OCI-LY1 (cell line): ENCODE measurements at regions not wholly inside any gene's neighbourhood (a gene's known extent, or its start where the extent isn't known, plus 50 kb on each side); places are given as distances from the start of the nearest gene placed in this dataset.

ENCODE experiments used
- H2AFZ ChIP-seq: fragments of 200-600 bp; sonication (generic), shearing (Covaris generic); 2 replicates; pipeline ENCODE4 v1.6.0; 2014; ENCODE audit warnings: antibody characterized with exemption, mild to moderate bottlenecking, low read length
- H3F3A ChIP-seq: fragments of 200-600 bp; sonication (generic), shearing (Covaris generic); 2 replicates; pipeline ENCODE4 v1.6.0; 2014; ENCODE audit warnings: mild to moderate bottlenecking, antibody characterized with exemption, low read length, moderate library complexity; ENCODE audit not compliant: insufficient read depth
- H3K27ac ChIP-seq: fragments of 200-600 bp; sonication (generic); 2 replicates; pipeline ENCODE4 v1.5.1; 2014; ENCODE audit warnings: low read length, mixed run types, mild to moderate bottlenecking, low read depth; ENCODE audit not compliant: poor library complexity, severe bottlenecking
- H3K27me3 ChIP-seq: fragments of 200-600 bp; sonication (generic); 2 replicates; pipeline ENCODE4 v1.6.0; 2014; ENCODE audit warnings: antibody characterized with exemption, mild to moderate bottlenecking, low read length, moderate library complexity; ENCODE audit not compliant: insufficient read depth
- H3K36me3 ChIP-seq: fragments of 200-600 bp; sonication (generic); 2 replicates; pipeline ENCODE4 v1.6.1; 2014; ENCODE audit warnings: mild to moderate bottlenecking, antibody characterized with exemption, low read length, moderate library complexity, mixed read lengths; ENCODE audit not compliant: insufficient read depth
- H3K4me1 ChIP-seq: fragments of 200-600 bp; sonication (generic); 2 replicates; pipeline ENCODE4 v1.5.1; 2014; ENCODE audit warnings: mild to moderate bottlenecking, low read length, moderate library complexity; ENCODE audit not compliant: insufficient read depth, severe bottlenecking
- H3K4me2 ChIP-seq: fragments of 200-600 bp; sonication (generic), shearing (Covaris generic); 2 replicates; pipeline ENCODE4 v1.6.1; 2014; ENCODE audit warnings: low read length
- H3K4me3 ChIP-seq: fragments of 200-600 bp; sonication (generic); 2 replicates; pipeline ENCODE4 v1.5.1; 2014; ENCODE audit warnings: low read length, low read depth, mild to moderate bottlenecking, mixed read lengths; ENCODE audit not compliant: poor library complexity, severe bottlenecking
- H3K79me2 ChIP-seq: fragments of 200-600 bp; shearing (Covaris generic); 2 replicates; pipeline ENCODE4 v1.6.1; 2016; ENCODE audit warnings: mixed run types, low read length, mixed read lengths; ENCODE audit not compliant: insufficient read depth
- H3K9ac ChIP-seq: fragments of 200-600 bp; sonication (generic), shearing (Covaris generic); 2 replicates; pipeline ENCODE4 v1.6.1; 2014; ENCODE audit warnings: mild to moderate bottlenecking, low read length, mixed read lengths
- H3K9me2 ChIP-seq: fragments of 200-600 bp; sonication (generic), shearing (Covaris generic); 2 replicates; pipeline ENCODE4 v1.6.1; 2014; ENCODE audit warnings: low read depth, mild to moderate bottlenecking, low read length, mixed read lengths
- H3K9me3 ChIP-seq: fragments of 200-600 bp; shearing (Covaris generic); 2 replicates; pipeline ENCODE4 v1.6.1; 2014; ENCODE audit warnings: low read length, mixed read lengths
- H4K20me1 ChIP-seq: fragments of 200-600 bp; sonication (generic), shearing (Covaris generic); 2 replicates; pipeline ENCODE4 v1.6.0; 2016; ENCODE audit warnings: mild to moderate bottlenecking, low read length; ENCODE audit not compliant: insufficient read depth
- EZH2 ChIP-seq: fragments of 200-600 bp; sonication (generic), shearing (Covaris generic); IDR thresholded peaks from 2 replicates; pipeline ENCODE4 v1.8.0; 2017; ENCODE audit warnings: borderline replicate concordance, mixed run types, mild to moderate bottlenecking, antibody characterized with exemption, low read length, moderate library complexity, mixed read lengths
- TF ChIP-seq, protein P1 (sequence below): fragments of 200-600 bp; sonication (generic), shearing (Covaris generic); IDR thresholded peaks from 2 replicates; pipeline ENCODE4 v1.5.1; 2017; ENCODE audit warnings: mild to moderate bottlenecking, antibody characterized with exemption, low read length, moderate library complexity, mixed read lengths

DNA sequence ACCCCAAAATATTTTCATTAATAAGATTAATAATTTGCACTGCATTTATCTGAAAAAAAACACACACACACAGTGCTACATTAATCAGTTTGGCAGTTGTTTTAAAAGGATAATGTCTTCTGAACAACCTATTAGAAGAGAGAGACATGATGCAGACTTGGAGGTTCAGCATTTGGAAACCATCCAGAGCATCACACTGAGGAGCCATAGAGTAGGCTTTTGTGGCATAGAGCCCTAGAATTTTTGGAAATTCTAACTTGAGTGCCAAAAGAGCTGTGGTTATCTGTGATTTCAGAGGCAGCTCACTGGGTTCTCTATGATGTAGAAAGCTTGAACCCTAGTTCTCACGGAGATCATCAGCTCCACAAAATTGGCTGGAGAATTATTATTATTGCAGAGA lies 90.2 kb downstream of the RFC3 start:
- H3K27me3 ChIP-seq, result no peaks in the 10 kb centered on the region
- no peaks in the 10 kb centered on the region for H3K4me1 ChIP-seq
- H4K20me1 ChIP-seq, result no peaks in the 10 kb centered on the region
- H3K9me3 ChIP-seq, result no peaks in the 10 kb centered on the region
- TF ChIP-seq, protein P1, sequence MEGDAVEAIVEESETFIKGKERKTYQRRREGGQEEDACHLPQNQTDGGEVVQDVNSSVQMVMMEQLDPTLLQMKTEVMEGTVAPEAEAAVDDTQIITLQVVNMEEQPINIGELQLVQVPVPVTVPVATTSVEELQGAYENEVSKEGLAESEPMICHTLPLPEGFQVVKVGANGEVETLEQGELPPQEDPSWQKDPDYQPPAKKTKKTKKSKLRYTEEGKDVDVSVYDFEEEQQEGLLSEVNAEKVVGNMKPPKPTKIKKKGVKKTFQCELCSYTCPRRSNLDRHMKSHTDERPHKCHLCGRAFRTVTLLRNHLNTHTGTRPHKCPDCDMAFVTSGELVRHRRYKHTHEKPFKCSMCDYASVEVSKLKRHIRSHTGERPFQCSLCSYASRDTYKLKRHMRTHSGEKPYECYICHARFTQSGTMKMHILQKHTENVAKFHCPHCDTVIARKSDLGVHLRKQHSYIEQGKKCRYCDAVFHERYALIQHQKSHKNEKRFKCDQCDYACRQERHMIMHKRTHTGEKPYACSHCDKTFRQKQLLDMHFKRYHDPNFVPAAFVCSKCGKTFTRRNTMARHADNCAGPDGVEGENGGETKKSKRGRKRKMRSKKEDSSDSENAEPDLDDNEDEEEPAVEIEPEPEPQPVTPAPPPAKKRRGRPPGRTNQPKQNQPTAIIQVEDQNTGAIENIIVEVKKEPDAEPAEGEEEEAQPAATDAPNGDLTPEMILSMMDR, result no peak
- TF ChIP-seq EZH2, result no peak
- no peak overlapping the region for H2AFZ ChIP-seq
- no peak overlapping the region for H3K4me2 ChIP-seq
- H3K4me3 ChIP-seq, result no peak overlapping the region
- no peaks in the 10 kb centered on the region for H3F3A ChIP-seq
- H3K9me2 ChIP-seq, result no peaks in the 10 kb centered on the region
- H3K9ac ChIP-seq, result no peak overlapping the region
- no peaks in the 10 kb centered on the region for H3K36me3 ChIP-seq
- no peaks in the 10 kb centered on the region for H3K79me2 ChIP-seq
- no peak overlapping the region for H3K27ac ChIP-seq

DNA sequence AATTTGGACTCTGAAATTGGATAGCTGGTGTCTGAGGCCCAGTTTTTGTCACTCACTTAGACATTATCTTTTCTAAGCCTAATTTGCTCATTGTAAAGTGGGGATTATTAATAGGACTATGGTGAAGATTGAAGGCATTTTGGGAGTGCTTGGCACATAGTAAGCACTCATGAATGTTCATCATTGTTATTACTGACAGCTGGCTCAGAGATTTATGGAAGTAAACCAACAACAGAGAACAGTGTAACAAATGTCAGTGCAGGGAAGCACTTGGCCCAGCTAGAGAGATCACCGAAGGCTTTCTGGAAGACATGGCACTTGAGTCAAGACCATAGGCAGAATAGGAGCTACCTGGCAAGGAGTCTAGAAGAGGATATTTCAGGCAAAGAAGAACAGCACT lies 92.3 kb downstream of the RFC3 start:
- Histone ChIP-seq H3K79me2 (no peaks in the 10 kb centered on the region), H3K27me3 (no peaks in the 10 kb centered on the region), H3K4me1 (no peaks in the 10 kb centered on the region), H3K4me3 (no peak overlapping the region), H3K36me3 (no peaks in the 10 kb centered on the region), H3F3A (no peaks in the 10 kb centered on the region), H3K27ac (no peak overlapping the region), H4K20me1 (no peaks in the 10 kb centered on the region), H3K9me2 (no peaks in the 10 kb centered on the region), H3K9me3 (no peaks in the 10 kb centered on the region), H2AFZ (no peak overlapping the region), H3K4me2 (no peak overlapping the region), H3K9ac (no peak overlapping the region)
- TF ChIP-seq, protein P1, result no peak
- TF ChIP-seq EZH2, result no peak

DNA sequence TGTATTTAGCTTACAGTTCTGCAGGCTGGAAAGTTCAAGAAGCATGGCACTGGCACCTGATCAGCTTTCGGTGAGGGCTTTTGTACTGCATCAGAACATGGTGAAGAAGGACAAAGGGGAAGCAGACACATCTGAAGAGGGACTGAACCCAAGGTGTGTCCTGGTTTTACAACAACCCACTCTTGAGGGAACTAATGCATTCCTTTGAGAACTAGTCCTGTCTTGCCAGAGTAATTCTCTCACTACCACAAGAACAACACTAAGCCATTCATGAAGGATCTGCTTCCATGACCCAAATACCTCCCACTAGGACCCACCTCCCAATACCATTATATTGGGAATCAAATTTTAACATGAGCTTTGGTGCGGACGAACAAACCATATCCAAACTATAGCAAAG lies 93.6 kb downstream of the RFC3 start:
- Histone ChIP-seq H3K36me3 (no peaks in the 10 kb centered on the region), H3K9me3 (no peaks in the 10 kb centered on the region), H3K4me2 (no peak overlapping the region), H3K27ac (no peak overlapping the region), H3K9me2 (no peaks in the 10 kb centered on the region), H4K20me1 (no peaks in the 10 kb centered on the region), H3K79me2 (no peaks in the 10 kb centered on the region), H3F3A (no peaks in the 10 kb centered on the region), H3K27me3 (no peaks in the 10 kb centered on the region), H3K9ac (no peak overlapping the region), H2AFZ (no peak overlapping the region), H3K4me3 (no peak overlapping the region), H3K4me1 (no peaks in the 10 kb centered on the region)
- TF ChIP-seq, protein P1, result no peak
- TF ChIP-seq EZH2, result no peak
